ENCODE measurements at regions not wholly inside any gene's neighbourhood (a gene's known extent, or its start where the extent isn't known, plus 50 kb on each side); places are given as distances from the start of the nearest gene placed in this dataset.

GRCh38 chr2:20537423-20538307 is 90.8 kb downstream of the RHOB start:
- Histone ChIP-seq H3K79me2 (ENCODE audit: insufficient read depth, low read depth) (no peaks in the 10 kb centered on the region), H3K4me2 (no peak overlapping the region), H3K27ac (no peak overlapping the region), H3K4me1 (ENCODE audit: low read depth, poor library complexity, severe bottlenecking) (no peaks in the 10 kb centered on the region), H3K9ac (no peak overlapping the region), H3K27me3 (ENCODE audit: insufficient read depth, low read depth) (no peaks in the 10 kb centered on the region), H3K36me3 (ENCODE audit: insufficient read depth) (no peaks in the 10 kb centered on the region), H2AFZ (ENCODE audit: low read depth) (no peak overlapping the region), H4K20me1 (ENCODE audit: insufficient read depth) (no peaks in the 10 kb centered on the region), H3K4me3 (IDR thresholded peaks at IDR 0.05; ENCODE audit: insufficient read depth, low read depth, low read length) (no peak overlapping the region)
- TF ChIP-seq, protein P1, sequence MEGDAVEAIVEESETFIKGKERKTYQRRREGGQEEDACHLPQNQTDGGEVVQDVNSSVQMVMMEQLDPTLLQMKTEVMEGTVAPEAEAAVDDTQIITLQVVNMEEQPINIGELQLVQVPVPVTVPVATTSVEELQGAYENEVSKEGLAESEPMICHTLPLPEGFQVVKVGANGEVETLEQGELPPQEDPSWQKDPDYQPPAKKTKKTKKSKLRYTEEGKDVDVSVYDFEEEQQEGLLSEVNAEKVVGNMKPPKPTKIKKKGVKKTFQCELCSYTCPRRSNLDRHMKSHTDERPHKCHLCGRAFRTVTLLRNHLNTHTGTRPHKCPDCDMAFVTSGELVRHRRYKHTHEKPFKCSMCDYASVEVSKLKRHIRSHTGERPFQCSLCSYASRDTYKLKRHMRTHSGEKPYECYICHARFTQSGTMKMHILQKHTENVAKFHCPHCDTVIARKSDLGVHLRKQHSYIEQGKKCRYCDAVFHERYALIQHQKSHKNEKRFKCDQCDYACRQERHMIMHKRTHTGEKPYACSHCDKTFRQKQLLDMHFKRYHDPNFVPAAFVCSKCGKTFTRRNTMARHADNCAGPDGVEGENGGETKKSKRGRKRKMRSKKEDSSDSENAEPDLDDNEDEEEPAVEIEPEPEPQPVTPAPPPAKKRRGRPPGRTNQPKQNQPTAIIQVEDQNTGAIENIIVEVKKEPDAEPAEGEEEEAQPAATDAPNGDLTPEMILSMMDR (conservative IDR thresholded peaks at IDR 0.05; ENCODE audit: low read depth, low read length): no peak

DNA sequence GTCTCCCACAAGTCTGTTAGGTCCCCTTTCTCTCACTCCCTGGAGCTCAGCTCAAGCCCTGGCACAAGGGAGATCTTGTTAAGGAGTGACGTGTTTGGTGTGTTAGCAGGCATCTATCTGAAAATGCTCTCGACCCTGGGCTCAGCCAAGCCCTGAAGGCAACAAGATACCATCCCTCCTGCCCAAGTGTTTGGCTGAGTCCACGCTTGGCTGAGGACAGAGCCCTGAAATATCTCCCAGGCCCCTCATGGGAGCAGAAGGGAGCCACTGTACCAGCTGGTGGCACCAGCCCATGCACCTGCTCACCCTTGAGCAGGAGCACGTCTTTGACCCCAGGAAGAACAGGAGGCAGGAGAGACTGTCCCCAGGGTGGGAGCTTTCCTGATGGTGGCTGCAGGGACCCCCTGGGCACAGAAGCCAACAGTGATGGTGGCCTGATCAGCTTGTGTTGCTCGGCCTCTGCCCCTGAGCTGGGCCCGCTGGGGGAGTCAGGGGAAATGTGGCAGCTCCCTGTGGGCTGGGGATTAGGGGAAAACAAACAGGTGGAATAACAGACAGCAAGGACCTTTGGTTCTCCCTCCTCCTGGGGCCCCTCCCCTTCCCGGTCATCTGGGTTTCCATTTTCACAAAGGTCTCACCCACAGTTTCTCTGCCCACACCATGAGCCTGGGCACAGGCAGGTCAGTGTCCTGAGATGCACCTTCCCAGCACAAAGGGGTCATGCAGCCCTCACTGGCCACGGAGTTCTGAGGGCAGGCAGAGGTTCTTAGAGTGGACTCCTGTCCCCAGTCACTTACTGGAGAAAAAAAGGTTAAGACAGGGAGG is 91.6 kb downstream of the RHOB start:
- Histone ChIP-seq H3K27me3 (ENCODE audit: insufficient read depth, low read depth) (no peaks in the 10 kb centered on the region), H4K20me1 (ENCODE audit: insufficient read depth) (no peaks in the 10 kb centered on the region), H3K36me3 (ENCODE audit: insufficient read depth) (no peaks in the 10 kb centered on the region), H3K27ac (no peak overlapping the region), H2AFZ (ENCODE audit: low read depth) (no peak overlapping the region), H3K9ac (no peak overlapping the region), H3K4me2 (no peak overlapping the region), H3K4me3 (IDR thresholded peaks at IDR 0.05; ENCODE audit: insufficient read depth, low read depth, low read length) (no peak overlapping the region), H3K79me2 (ENCODE audit: insufficient read depth, low read depth) (no peaks in the 10 kb centered on the region), H3K4me1 (ENCODE audit: low read depth, poor library complexity, severe bottlenecking) (no peaks in the 10 kb centered on the region)
- TF ChIP-seq, protein P1 (conservative IDR thresholded peaks at IDR 0.05; ENCODE audit: low read depth, low read length): no peak

DNA sequence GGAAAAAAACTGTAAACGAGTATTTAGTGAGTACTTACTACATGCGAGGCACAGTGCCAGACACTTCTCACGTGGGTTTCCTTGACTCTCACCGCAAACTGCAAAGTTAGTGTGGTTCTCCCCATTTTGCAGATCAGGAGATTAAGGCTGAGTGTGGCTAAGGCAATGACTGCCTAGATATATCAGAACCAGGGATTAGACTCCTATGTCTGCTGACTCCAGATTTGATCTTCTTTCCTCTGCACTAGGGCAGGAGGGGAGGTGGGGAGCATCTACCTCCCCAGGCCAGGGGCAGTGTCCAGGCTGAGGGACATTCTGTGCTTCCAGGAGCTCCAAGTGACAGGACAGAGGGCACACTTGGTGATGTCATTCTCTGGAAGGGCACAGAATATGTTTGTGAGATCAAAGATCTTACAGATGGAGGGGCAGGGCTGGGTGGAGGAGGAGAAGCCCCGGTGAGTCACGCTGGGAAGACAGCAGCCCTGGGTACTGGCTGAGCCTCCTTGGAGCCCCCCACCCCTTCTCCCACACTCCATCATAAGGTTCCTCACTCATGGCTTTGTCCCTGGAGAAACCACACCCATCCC is 92.4 kb downstream of the RHOB start:
- H3K4me1 ChIP-seq (ENCODE audit: low read depth, poor library complexity, severe bottlenecking): no peaks in the 10 kb centered on the region
- no peak overlapping the region for H3K9ac ChIP-seq

More for the DNA sequence above, 92.4 kb downstream of the RHOB start:
- TF ChIP-seq, protein P1 (conservative IDR thresholded peaks at IDR 0.05; ENCODE audit: low read depth, low read length): no peak
- no peak overlapping the region for H3K4me3 ChIP-seq (IDR thresholded peaks at IDR 0.05; ENCODE audit: insufficient read depth, low read depth, low read length)
- H3K79me2 ChIP-seq (ENCODE audit: insufficient read depth, low read depth): no peaks in the 10 kb centered on the region
- H3K4me2 ChIP-seq: no peak overlapping the region
- H2AFZ ChIP-seq (ENCODE audit: low read depth): no peak overlapping the region
- H3K36me3 ChIP-seq (ENCODE audit: insufficient read depth): no peaks in the 10 kb centered on the region
- H3K27ac ChIP-seq: no peak overlapping the region
- H3K27me3 ChIP-seq (ENCODE audit: insufficient read depth, low read depth): no peaks in the 10 kb centered on the region
- no peaks in the 10 kb centered on the region for H4K20me1 ChIP-seq (ENCODE audit: insufficient read depth)
